LNCAP (cell line): ENCODE measurements at regions not wholly inside any gene's neighbourhood (a gene's known extent, or its start where the extent isn't known, plus 50 kb on each side); places are given as distances from the start of the nearest gene placed in this dataset.

ENCODE experiments used
- CTCF ChIP-seq: fragments of 450-650 bp; IDR thresholded peaks from 2 replicates; pipeline ENCODE4 v1.5.1; 2017; ENCODE audit warnings: mild to moderate bottlenecking

GRCh38 chr10:10923029-10923651, 94.5 kb upstream of the CELF2 start:
- no peak for TF ChIP-seq CTCF

GRCh38 chr10:10925667-10926066, 92.0 kb upstream of the CELF2 start:
- TF ChIP-seq CTCF: no peak

GRCh38 chr10:10927608-10928007, 90.1 kb upstream of the CELF2 start:
- no peak for TF ChIP-seq CTCF

- TF ChIP-seq CTCF: no peak
These were observed 86.5 kb upstream of the CELF2 start for GRCh38 chr10:10930979-10931743.

GRCh38 chr10:10935032-10935431, 82.6 kb upstream of the CELF2 start:
- TF ChIP-seq CTCF: no peak

- TF ChIP-seq CTCF: no peak
These were observed 79.0 kb upstream of the CELF2 start for GRCh38 chr10:10938676-10939075.

GRCh38 chr10:10941127-10941730, 76.4 kb upstream of the CELF2 start:
- TF ChIP-seq CTCF: no peak
